Endothelial cell of umbilical vein (primary cell): ENCODE measurements at regions not wholly inside any gene's neighbourhood (a gene's known extent, or its start where the extent isn't known, plus 50 kb on each side); places are given as distances from the start of the nearest gene placed in this dataset.

Experiments
- BruUV-seq: library from RNA; stranded (reverse); fragments of 400-500 nt; replicated peaks from 2 replicates; lab custom pipeline; 2021; lab: Mats Ljungman, UMichigan
- CTCF ChIA-PET: fragments of 300-600, 350-600 bp; sonication (Branson Sonifier 250); formaldehyde crosslinking; loops from one replicate; lab custom pipeline; 2021; ENCODE audit warnings: antibody characterized with exemption, inconsistent platforms; lab: Charles Lee
- POLR2A ChIA-PET: fragments of 300-600, 350-600 bp; sonication (Branson Sonifier 250); formaldehyde crosslinking; loops from one replicate; lab custom pipeline; 2021; ENCODE audit warnings: antibody characterized with exemption, inconsistent platforms; lab: Charles Lee
- DNase-seq: peaks from one replicate; pipeline ENCODE4 v3.0.0-alpha.2; 2011; ENCODE audit warnings: low read depth, low spot score
- FAIRE-seq: peaks from 2 replicates; lab custom pipeline; 2011; peaks lifted over from hg19 to GRCh38; lab: Jason Lieb, UNC
- H2AFZ ChIP-seq: 2 replicates; pipeline ENCODE4 v1.6.0; 2012; ENCODE audit warnings: low read depth, low read length, control low read depth, inconsistent platforms
- H3K27ac ChIP-seq: 2 replicates; pipeline ENCODE4 v1.5.1; 2011; ENCODE audit warnings: low read depth, mild to moderate bottlenecking, control low read depth, low read length, moderate library complexity; ENCODE audit not compliant: insufficient read depth
- H3K27me3 ChIP-seq, 2 experiments: 2 replicates each; pipeline versions ENCODE4 v1.6.0 to v1.6.1; 2011; ENCODE audit warnings: low read length in 2 of 2, mixed read lengths in 1 of 2; ENCODE audit not compliant: control insufficient read depth in 2 of 2, insufficient read depth in 2 of 2
- H3K36me3 ChIP-seq, 2 experiments: 2 replicates in 1 of 2; 3 replicates in 1 of 2; pipeline ENCODE4 v1.5.1; 2011; ENCODE audit warnings: low read length in 2 of 2, mild to moderate bottlenecking in 1 of 2, moderate library complexity in 1 of 2; ENCODE audit not compliant: control insufficient read depth in 2 of 2, insufficient read depth in 2 of 2; ENCODE audit errors: extremely low read depth in 1 of 2
- H3K4me1 ChIP-seq: 3 replicates; pipeline ENCODE4 v1.5.1; 2011; ENCODE audit warnings: mild to moderate bottlenecking, low read length; ENCODE audit not compliant: control insufficient read depth, insufficient read depth; ENCODE audit errors: extremely low read depth
- H3K4me2 ChIP-seq: 2 replicates; pipeline ENCODE4 v1.6.1; 2011; ENCODE audit warnings: low read length, control low read depth, mixed read lengths; ENCODE audit not compliant: insufficient read depth
- H3K4me3 ChIP-seq, 3 experiments: fragments of 200-600 bp in 1 of 3; sonication (generic), shearing (Covaris generic) in 1 of 3; replicated peaks in 1 of 3; 2 replicates each; pipeline ENCODE4 v1.5.1; 2011 to 2016; ENCODE audit warnings: control low read depth in 3 of 3, low read length in 3 of 3, mild to moderate bottlenecking in 2 of 3, inconsistent platforms in 1 of 3, low read depth in 1 of 3, moderate library complexity in 1 of 3; ENCODE audit not compliant: insufficient read depth in 1 of 3
- H3K79me2 ChIP-seq: 2 replicates; pipeline ENCODE4 v1.6.0; 2012; ENCODE audit warnings: low read length, inconsistent platforms; ENCODE audit not compliant: control insufficient read depth, insufficient read depth
- H3K9ac ChIP-seq: replicated peaks from 2 replicates; pipeline ENCODE3; 2011; ENCODE audit warnings: low read length, control low read depth; ENCODE audit not compliant: insufficient read depth; ENCODE audit errors: extremely low read depth
- H3K9me1 ChIP-seq: replicated peaks from 3 replicates; pipeline ENCODE4 v1.6.0; 2011; ENCODE audit warnings: mild to moderate bottlenecking, low read length; ENCODE audit not compliant: control insufficient read depth, insufficient read depth; ENCODE audit errors: extremely low read depth
- H3K9me3 ChIP-seq: replicated peaks from 2 replicates; pipeline ENCODE4 v1.5.1; 2012; ENCODE audit warnings: low read length, inconsistent platforms; ENCODE audit not compliant: control insufficient read depth, insufficient read depth
- H4K20me1 ChIP-seq: replicated peaks from 2 replicates; pipeline ENCODE3; 2011; ENCODE audit warnings: mild to moderate bottlenecking, low read length; ENCODE audit not compliant: control insufficient read depth, insufficient read depth; ENCODE audit errors: extremely low read depth
- CTCF ChIP-seq, 2 donors: IDR thresholded peaks; 1 replicate in 1 of 2; 2 replicates in 1 of 2; pipeline ENCODE4 v1.5.1; 2011; ENCODE audit warnings: low read length in 2 of 2, mild to moderate bottlenecking in 2 of 2, moderate library complexity in 2 of 2, control low read depth in 1 of 2, inconsistent platforms in 1 of 2, low read depth in 1 of 2; ENCODE audit not compliant: insufficient read depth in 1 of 2; ENCODE audit errors: extremely low read depth in 1 of 2
- EZH2 ChIP-seq: IDR thresholded peaks from 2 replicates; pipeline ENCODE4 v1.6.1; 2012; ENCODE audit warnings: borderline replicate concordance, low read depth, mild to moderate bottlenecking, moderate library complexity, low read length, inconsistent platforms; ENCODE audit not compliant: severe bottlenecking
- FOS ChIP-seq: IDR thresholded peaks from 2 replicates; pipeline ENCODE4 v1.6.1; 2011; ENCODE audit warnings: mild to moderate bottlenecking, low read length, moderate library complexity, borderline replicate concordance; ENCODE audit not compliant: insufficient read depth
- GATA2 ChIP-seq: IDR thresholded peaks from 2 replicates; pipeline ENCODE4 v1.7.0; 2011; ENCODE audit warnings: low read depth, mild to moderate bottlenecking, moderate library complexity, mixed read lengths, low read length; ENCODE audit not compliant: insufficient read length, insufficient read depth
- JUN ChIP-seq: IDR thresholded peaks from 2 replicates; pipeline ENCODE4 v1.6.1; 2011; ENCODE audit warnings: borderline replicate concordance, low read depth; ENCODE audit not compliant: insufficient read length, insufficient read depth
- MAX ChIP-seq: IDR thresholded peaks from 2 replicates; pipeline ENCODE4 v1.6.1; 2011; ENCODE audit not compliant: insufficient read depth, insufficient read length
- MYC ChIP-seq: IDR thresholded peaks from one replicate; pipeline ENCODE4 v1.6.1; 2011; ENCODE audit warnings: mild to moderate bottlenecking, low read depth, low read length
- POLR2A ChIP-seq: IDR thresholded peaks from 2 replicates; pipeline ENCODE4 v1.6.1; 2012; ENCODE audit warnings: low read depth, mild to moderate bottlenecking, control low read depth, low read length
- POLR2AphosphoS5 ChIP-seq: IDR thresholded peaks from 2 replicates; pipeline ENCODE4 v1.6.1; 2012; ENCODE audit warnings: low read depth, mild to moderate bottlenecking, control low read depth, low read length, moderate library complexity; ENCODE audit not compliant: insufficient read depth
- dilution Hi-C: fragments of 300-500 bp; cut with MboI; formaldehyde crosslinking; loops from one replicate; pipeline ENCODE4 v1.15.0; 2019; ENCODE audit warnings: low sequenced_read_pairs; ENCODE audit not compliant: extremely low pct_ligation_motif_present
- intact Hi-C: fragments of 100-400 bp; cut with micrococcal nuclease; formaldehyde crosslinking; loops from one replicate; pipeline ENCODE4 v1.10.0; 2022

DNA sequence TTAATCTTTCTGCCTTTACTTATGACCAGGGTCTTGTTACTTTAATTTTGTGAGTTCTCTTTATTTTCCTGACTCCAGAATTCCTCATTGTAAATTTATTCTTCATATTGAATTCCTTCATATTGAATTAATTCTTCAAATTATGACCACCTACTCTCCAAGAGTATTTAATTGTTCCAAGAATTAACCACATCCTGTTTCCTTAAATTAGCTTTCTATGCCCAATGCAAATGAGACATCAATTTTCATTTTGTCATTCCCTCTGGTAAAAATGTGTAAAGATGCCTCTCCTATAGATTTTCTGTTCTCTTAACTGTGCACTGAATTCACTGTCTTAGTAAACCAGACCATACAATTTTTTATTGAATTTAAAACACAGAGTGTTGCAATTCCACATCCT, 211.2 kb upstream of the GRIA4 start:
- TF ChIP-seq GATA2, result no peak
- no peak for TF ChIP-seq FOS
- no peak for TF ChIP-seq EZH2
- no peak for TF ChIP-seq MYC
- no peak for TF ChIP-seq CTCF (IDR thresholded peaks at IDR 0.05; ENCODE audit: extremely low read depth in 1 of 2, insufficient read depth in 1 of 2, low read depth in 1 of 2, low read length in 2 of 2)
- no peak for TF ChIP-seq MAX
- TF ChIP-seq POLR2A, result no peak
- no peak for TF ChIP-seq POLR2AphosphoS5
- TF ChIP-seq JUN, result no peak
- BruUV-seq, result no TSS peak
- DNase-seq (no peak), FAIRE-seq (no peak)
- dilution Hi-C loops (no loop called here), intact Hi-C loops (no loop called here)
- no peak overlapping the region for H3K4me2 ChIP-seq
- H3K4me3 ChIP-seq, result no peak overlapping the region
- ChIA-PET POLR2A (no interaction called here), CTCF (no interaction called here)
- H3K9ac ChIP-seq, result no peak overlapping the region
- no peaks in the 10 kb centered on the region for H3K27me3 ChIP-seq
- H3K9me3 ChIP-seq, result no peaks in the 10 kb centered on the region
- no peaks in the 10 kb centered on the region for H3K9me1 ChIP-seq
- H3K79me2 ChIP-seq, result no peaks in the 10 kb centered on the region
- no peaks in the 10 kb centered on the region for H4K20me1 ChIP-seq
- no peaks in the 10 kb centered on the region for H3K4me1 ChIP-seq
- H3K36me3 ChIP-seq, result no peaks in the 10 kb centered on the region
- H2AFZ ChIP-seq, result no peak overlapping the region
- H3K27ac ChIP-seq, result no peak overlapping the region
